CD4-positive, alpha-beta memory T cell (primary cell): ENCODE measurements at regions not wholly inside any gene's neighbourhood (a gene's known extent, or its start where the extent isn't known, plus 50 kb on each side); places are given as distances from the start of the nearest gene placed in this dataset.

Experiments used
- CTCF ChIA-PET: fragments of 350-600 bp; sonication (Branson Sonifier 250); formaldehyde crosslinking; loops from one replicate; lab custom pipeline; 2021; ENCODE audit warnings: inconsistent platforms; ENCODE audit not compliant: partially characterized antibody; lab: Charles Lee
- POLR2A ChIA-PET: fragments of 350-600 bp; sonication (Branson Sonifier 250); formaldehyde crosslinking; loops from one replicate; lab custom pipeline; 2021; ENCODE audit not compliant: partially characterized antibody; lab: Charles Lee
- DNase-seq, 5 donors: peaks; one replicate each; pipeline versions ENCODE4 v3.0.0 to v3.0.0-alpha.2; 2020 to 2022; ENCODE audit warnings: mixed read lengths in 1 of 5
- H3K27ac ChIP-seq: one replicate; pipeline ENCODE4 v1.7.0; 2013; ENCODE audit warnings: low read depth, low read length
- H3K27me3 ChIP-seq: 2 replicates; pipeline ENCODE4 v1.7.0; 2013; ENCODE audit warnings: mild to moderate bottlenecking, low read length, moderate library complexity; ENCODE audit not compliant: insufficient read depth
- H3K36me3 ChIP-seq: 2 replicates; pipeline ENCODE4 v1.7.0; 2013; ENCODE audit warnings: mild to moderate bottlenecking, low read length, moderate library complexity; ENCODE audit not compliant: insufficient read depth
- H3K4me1 ChIP-seq: 2 replicates; pipeline ENCODE4 v1.7.0; 2013; ENCODE audit warnings: mild to moderate bottlenecking, low read length, moderate library complexity; ENCODE audit not compliant: insufficient read depth
- H3K4me3 ChIP-seq, 2 donors: one replicate each; pipeline ENCODE4 v1.7.0; 2013; ENCODE audit warnings: low read length in 2 of 2, mild to moderate bottlenecking in 1 of 2
- H3K9me3 ChIP-seq, 2 donors: one replicate each; pipeline ENCODE4 v1.7.0; 2013; ENCODE audit warnings: low read length in 2 of 2, control low read depth in 1 of 2; ENCODE audit not compliant: control insufficient read depth in 1 of 2
- H3K27ac Mint-ChIP-seq, 7 donors: one replicate each; pipeline ENCODE4 v1.8.0; 2020 to 2021; ENCODE audit warnings: mixed read lengths in 7 of 7, mild to moderate bottlenecking in 6 of 7, inconsistent platforms in 3 of 7, moderate library complexity in 3 of 7
- H3K27me3 Mint-ChIP-seq, 2 donors: one replicate each; pipeline ENCODE4 v1.8.0; 2020 to 2021; ENCODE audit warnings: mixed read lengths in 2 of 2
- H3K36me3 Mint-ChIP-seq, 2 donors: one replicate each; pipeline ENCODE4 v1.8.0; 2020 to 2021; ENCODE audit warnings: mixed read lengths in 2 of 2, inconsistent platforms in 1 of 2, mild to moderate bottlenecking in 1 of 2
- H3K4me1 Mint-ChIP-seq, 4 donors: one replicate each; pipeline ENCODE4 v1.8.0; 2020 to 2021; ENCODE audit warnings: mixed read lengths in 4 of 4, mild to moderate bottlenecking in 1 of 4
- H3K4me3 Mint-ChIP-seq, 8 donors: one replicate each; pipeline ENCODE4 v1.8.0; 2020 to 2021; ENCODE audit warnings: mixed read lengths in 8 of 8, mild to moderate bottlenecking in 7 of 8, moderate library complexity in 6 of 8, inconsistent platforms in 3 of 8
- H3K9me3 Mint-ChIP-seq, 8 donors: one replicate each; pipeline ENCODE4 v1.8.0; 2020 to 2021; ENCODE audit warnings: mixed read lengths in 8 of 8, mild to moderate bottlenecking in 5 of 8, inconsistent platforms in 3 of 8, moderate library complexity in 1 of 8
- intact Hi-C: fragments of 100-400 bp; cut with micrococcal nuclease; formaldehyde crosslinking; loops from one replicate; pipeline ENCODE4 v1.15.1; 2023

GRCh38 chr2:118474541-118474920, 372.9 kb downstream of the EN1 start:
- DNase-seq, result no peak
- Histone ChIP-seq H3K27me3 (no peaks in the 10 kb centered on the region), H3K27ac (no peak overlapping the region), H3K36me3 (no peaks in the 10 kb centered on the region), H3K9me3 (no peaks in the 10 kb centered on the region), H3K4me3 (no peak overlapping the region), H3K4me1 (no peaks in the 10 kb centered on the region)
- intact Hi-C loops, result no loop called here
- no peak overlapping the region for H3K4me3 Mint-ChIP-seq
- no peaks in the 10 kb centered on the region for H3K4me1 Mint-ChIP-seq
- POLR2A ChIA-PET, result no interaction called here
- H3K27me3 Mint-ChIP-seq, result no peaks in the 10 kb centered on the region
- CTCF ChIA-PET, result no interaction called here
- no peak overlapping the region for H3K27ac Mint-ChIP-seq
- no peaks in the 10 kb centered on the region for H3K36me3 Mint-ChIP-seq
- peaks cover 0 to 2% (median 0%) of the 10 kb centered on the region in 8 donors for H3K9me3 Mint-ChIP-seq

DNA sequence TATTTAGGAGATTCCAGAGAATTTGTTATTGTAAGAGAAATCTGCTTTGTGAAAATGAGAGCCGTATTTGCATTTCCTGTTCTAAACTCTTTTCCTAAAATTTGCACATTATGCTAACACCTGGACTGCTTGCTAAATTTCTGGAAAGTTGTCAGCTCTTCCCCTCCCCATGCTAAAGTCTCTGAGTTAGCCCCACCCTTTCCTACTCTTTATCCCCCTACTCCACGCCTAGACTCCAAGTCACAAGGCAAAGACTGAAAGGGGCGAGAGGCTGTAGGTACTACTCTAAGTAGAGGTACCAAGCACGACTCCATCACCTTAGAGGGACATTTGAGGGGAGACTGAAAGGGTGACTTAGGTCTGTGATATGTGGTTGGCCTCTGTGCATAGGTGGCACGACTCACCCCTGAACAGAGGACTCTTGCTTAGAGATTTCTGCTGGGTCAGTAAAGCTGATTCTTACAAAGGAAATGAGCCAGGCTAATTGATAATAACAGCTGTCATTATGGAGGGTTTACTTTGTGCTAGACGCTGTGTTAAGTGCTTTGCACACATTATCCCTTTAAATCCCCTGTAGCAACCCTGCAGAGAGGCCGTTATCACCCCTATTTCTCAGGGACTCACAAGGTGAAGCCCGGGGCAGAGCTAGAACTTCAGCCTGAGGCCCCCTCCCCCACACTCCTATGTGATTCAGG, 373.5 kb downstream of the EN1 start:
- Histone ChIP-seq H3K4me3 (no peak overlapping the region), H3K27me3 (no peaks in the 10 kb centered on the region), H3K27ac (no peak overlapping the region), H3K9me3 (no peaks in the 10 kb centered on the region), H3K4me1 (no peaks in the 10 kb centered on the region), H3K36me3 (no peaks in the 10 kb centered on the region)
- intact Hi-C loops, result no loop called here
- no peak for DNase-seq
- Mint-ChIP-seq H3K27ac (no peak overlapping the region), H3K27me3 (peaks cover 0 to 3% of the 10 kb centered on the region in 2 donors), H3K4me1 (no peaks in the 10 kb centered on the region), H3K4me3 (no peak overlapping the region), H3K9me3 (peaks cover 0 to 2% (median 0%) of the 10 kb centered on the region in 8 donors), H3K36me3 (no peaks in the 10 kb centered on the region)
- POLR2A ChIA-PET, result no interaction called here
- CTCF ChIA-PET, result no interaction called here

DNA sequence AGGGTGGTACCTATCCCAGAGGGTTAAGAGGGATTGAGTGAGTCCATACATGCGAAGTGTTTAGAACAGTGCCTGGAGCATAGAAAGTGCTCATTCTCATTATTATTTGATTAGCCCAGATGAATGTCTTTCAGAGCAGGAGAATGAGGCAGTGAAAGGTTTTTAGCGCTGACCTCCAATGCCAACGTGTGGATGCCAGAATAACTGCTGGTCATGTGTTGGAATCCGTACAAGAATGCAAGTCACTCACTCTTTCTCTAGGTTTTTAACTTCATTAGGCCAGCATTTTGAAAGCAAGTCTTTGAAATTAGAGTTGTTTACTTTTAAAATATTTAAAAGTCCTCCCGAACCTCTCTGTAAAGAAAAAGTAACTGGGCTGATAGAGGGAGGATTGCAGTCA, 374.2 kb downstream of the EN1 start:
- no peaks in the 10 kb centered on the region for H3K27me3 ChIP-seq
- H3K36me3 Mint-ChIP-seq, result no peaks in the 10 kb centered on the region
- H3K4me1 Mint-ChIP-seq, result no peaks in the 10 kb centered on the region
- H3K9me3 ChIP-seq, result no peaks in the 10 kb centered on the region
- H3K4me3 Mint-ChIP-seq, result no peak overlapping the region
- H3K4me1 ChIP-seq, result no peaks in the 10 kb centered on the region
- CTCF ChIA-PET, result no interaction called here
- no peak overlapping the region for H3K27ac Mint-ChIP-seq
- peaks cover 0 to 6% of the 10 kb centered on the region in 2 donors for H3K27me3 Mint-ChIP-seq
- H3K9me3 Mint-ChIP-seq, result peaks cover 0 to 2% (median 0%) of the 10 kb centered on the region in 8 donors
- no peaks in the 10 kb centered on the region for H3K36me3 ChIP-seq
- H3K27ac ChIP-seq, result no peak overlapping the region
- DNase-seq, result no peak
- no peak overlapping the region for H3K4me3 ChIP-seq
- intact Hi-C loops, result no loop called here
- POLR2A ChIA-PET, result no interaction called here

DNA sequence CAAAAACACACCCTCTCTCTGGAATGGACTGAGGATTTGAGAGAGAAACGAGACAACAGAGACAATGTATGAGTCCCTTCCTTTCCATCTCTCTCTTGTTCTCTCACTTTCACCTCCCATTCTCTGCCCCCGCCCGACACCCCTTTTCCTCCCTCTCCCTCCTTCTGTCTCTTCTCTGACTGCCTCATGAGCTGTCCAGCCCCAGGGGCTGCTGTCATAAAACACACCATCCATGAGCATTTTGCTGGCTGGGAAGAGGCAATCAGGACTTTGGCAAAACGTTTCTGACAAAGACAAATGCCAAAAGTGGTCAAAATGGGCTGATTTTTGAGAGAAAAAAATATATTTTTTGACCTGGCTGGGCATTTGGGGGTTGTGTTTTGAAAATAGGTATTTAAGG, 377.2 kb downstream of the EN1 start:
- DNase-seq, result no peak
- H3K4me1 ChIP-seq, result no peaks in the 10 kb centered on the region
- H3K27ac Mint-ChIP-seq, result no peak overlapping the region
- POLR2A ChIA-PET, result no interaction called here
- no peak overlapping the region for H3K27ac ChIP-seq
- no peaks in the 10 kb centered on the region for H3K36me3 ChIP-seq
- no peaks in the 10 kb centered on the region for H3K4me1 Mint-ChIP-seq
- peaks cover 0 to 10% of the 10 kb centered on the region in 2 donors for H3K27me3 Mint-ChIP-seq
- no peaks in the 10 kb centered on the region for H3K9me3 ChIP-seq
- no peaks in the 10 kb centered on the region for H3K27me3 ChIP-seq
- H3K4me3 ChIP-seq, result no peak overlapping the region
- intact Hi-C loops, result no loop called here
- CTCF ChIA-PET, result no interaction called here
- no peaks in the 10 kb centered on the region for H3K36me3 Mint-ChIP-seq
- no peaks in the 10 kb centered on the region for H3K9me3 Mint-ChIP-seq
- no peak overlapping the region for H3K4me3 Mint-ChIP-seq

DNA sequence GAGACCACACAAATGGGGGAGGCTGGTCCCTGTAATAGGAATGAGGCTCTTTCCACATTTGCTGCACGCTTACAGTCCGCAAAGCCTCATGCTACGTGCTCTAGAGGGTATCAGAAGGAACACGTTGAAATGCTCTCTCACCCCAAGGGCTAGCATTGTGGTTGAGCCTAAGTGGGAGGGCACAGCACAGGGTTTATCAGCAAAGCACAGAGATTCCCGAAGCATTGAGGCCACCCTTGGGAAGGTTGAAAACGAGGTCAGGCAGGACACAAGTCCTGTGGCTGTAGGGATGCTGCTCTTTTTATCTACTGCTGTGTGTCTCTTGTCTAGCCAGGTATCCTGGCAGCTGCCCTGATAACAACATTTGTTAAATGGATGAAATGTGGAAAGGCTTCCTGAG, 378.3 kb downstream of the EN1 start:
- intact Hi-C loops, result loop anchor here (10.0 kb wide), 1 partner anchor 244 kb away; no protein-coding TSS in a partner anchor

DNA sequence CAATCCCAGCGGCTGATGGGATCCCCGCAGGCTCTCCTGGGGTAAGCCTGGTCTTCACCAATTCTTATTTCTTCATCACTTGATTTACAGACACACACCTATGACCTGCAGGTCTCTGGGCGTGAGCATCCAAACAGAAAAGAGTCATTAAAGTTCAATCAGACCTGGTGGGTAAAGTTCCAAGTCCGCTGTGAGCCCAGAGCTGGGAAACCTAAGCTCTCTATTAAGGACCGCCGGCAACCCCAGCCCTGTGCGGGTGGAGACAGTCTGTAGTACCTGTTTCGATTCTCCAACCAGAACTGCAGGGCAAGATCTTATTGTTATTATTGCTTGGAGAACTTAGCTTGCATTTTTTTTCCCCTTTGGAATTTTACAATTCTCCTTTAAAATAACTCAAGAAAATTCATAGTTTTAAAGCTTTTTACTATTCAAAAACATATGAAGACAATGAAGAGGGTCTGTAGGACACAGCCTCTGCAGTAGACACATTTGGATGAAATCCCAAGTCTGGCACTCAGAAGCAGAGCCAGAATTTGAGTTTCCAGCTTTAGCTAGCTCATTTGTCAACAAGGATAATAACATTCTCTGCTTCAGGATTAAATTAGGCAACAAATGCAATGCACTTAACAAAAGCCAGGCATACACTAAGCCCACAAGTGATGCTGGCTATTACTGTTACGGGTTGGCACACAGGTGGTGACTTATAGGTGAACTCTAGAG, 376.4 kb downstream of the INSIG2 start:
- Mint-ChIP-seq H3K4me1 (no peaks in the 10 kb centered on the region), H3K36me3 (no peaks in the 10 kb centered on the region), H3K27me3 (peaks cover 5 to 12% of the 10 kb centered on the region in 2 donors), H3K9me3 (no peaks in the 10 kb centered on the region), H3K4me3 (no peak overlapping the region), H3K27ac (no peak overlapping the region)
- intact Hi-C loops, result loop anchor here (10.0 kb wide), 1 partner anchor 240 kb away; no protein-coding TSS in a partner anchor
- POLR2A ChIA-PET, result no interaction called here
- Histone ChIP-seq H3K36me3 (no peaks in the 10 kb centered on the region), H3K27me3 (no peaks in the 10 kb centered on the region), H3K4me1 (no peaks in the 10 kb centered on the region), H3K4me3 (no peak overlapping the region), H3K9me3 (no peaks in the 10 kb centered on the region), H3K27ac (no peak overlapping the region)
- DNase-seq, result no peak
- CTCF ChIA-PET, result no interaction called here

More for the DNA sequence above, 378.3 kb downstream of the EN1 start:
- Mint-ChIP-seq H3K4me3 (no peak overlapping the region), H3K4me1 (no peaks in the 10 kb centered on the region), H3K27ac (no peak overlapping the region), H3K36me3 (no peaks in the 10 kb centered on the region), H3K9me3 (no peaks in the 10 kb centered on the region), H3K27me3 (peaks cover 0 to 10% of the 10 kb centered on the region in 2 donors)
- Histone ChIP-seq H3K27ac (no peak overlapping the region), H3K4me3 (no peak overlapping the region), H3K9me3 (no peaks in the 10 kb centered on the region), H3K36me3 (no peaks in the 10 kb centered on the region), H3K27me3 (no peaks in the 10 kb centered on the region), H3K4me1 (no peaks in the 10 kb centered on the region)
- CTCF ChIA-PET, result no interaction called here
- no peak for DNase-seq
- POLR2A ChIA-PET, result no interaction called here

DNA sequence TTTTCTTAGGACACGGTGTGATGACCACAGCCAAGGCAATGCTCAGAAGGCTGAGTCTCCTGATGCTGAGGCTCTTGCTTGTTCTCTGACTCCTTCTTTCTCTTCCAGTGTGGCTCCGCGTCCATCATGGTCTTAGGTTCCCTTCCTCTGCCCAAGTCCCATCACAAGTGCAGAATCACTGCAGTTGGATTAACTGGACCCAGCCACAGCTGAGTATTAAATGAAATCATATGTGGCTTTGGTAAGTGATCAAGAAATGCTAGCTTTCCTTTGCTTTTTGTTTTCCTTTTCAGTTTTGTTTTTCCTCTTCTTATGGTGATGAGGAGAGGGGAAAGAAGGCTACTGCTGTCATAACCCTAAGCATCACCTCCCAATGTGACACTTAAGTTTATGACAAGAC, 375.8 kb downstream of the INSIG2 start:
- no peaks in the 10 kb centered on the region for H3K9me3 Mint-ChIP-seq
- Histone ChIP-seq H3K4me1 (no peaks in the 10 kb centered on the region), H3K9me3 (no peaks in the 10 kb centered on the region), H3K27me3 (no peaks in the 10 kb centered on the region), H3K36me3 (no peaks in the 10 kb centered on the region), H3K27ac (no peak overlapping the region), H3K4me3 (no peak overlapping the region)
- intact Hi-C loops, result loop anchor here (10.0 kb wide), 1 partner anchor 239 kb away; no protein-coding TSS in a partner anchor
- no peak for DNase-seq
- no peak overlapping the region for H3K4me3 Mint-ChIP-seq
- H3K27ac Mint-ChIP-seq, result no peak overlapping the region
- POLR2A ChIA-PET, result no interaction called here
- peaks cover 5 to 10% of the 10 kb centered on the region in 2 donors for H3K27me3 Mint-ChIP-seq
- H3K36me3 Mint-ChIP-seq, result no peaks in the 10 kb centered on the region
- no peaks in the 10 kb centered on the region for H3K4me1 Mint-ChIP-seq
- CTCF ChIA-PET, result no interaction called here
